PC-3 (cell line): ENCODE measurements at regions not wholly inside any gene's neighbourhood (a gene's known extent, or its start where the extent isn't known, plus 50 kb on each side); places are given as distances from the start of the nearest gene placed in this dataset.

ENCODE experiments used
- ATAC-seq: fragments of 200-7000 bp; cut with Tn5 transposase; 2 replicates; pipeline ENCODE4 v1.9.1; 2020; ENCODE audit warnings: mild to moderate bottlenecking, moderate library complexity
- BruUV-seq: library from RNA; stranded (reverse); fragments of 400-500 nt; replicated peaks from 2 replicates; lab custom pipeline; 2021; lab: Mats Ljungman, UMichigan
- CTCF ChIA-PET: fragments of 300-600 bp; sonication (Branson Sonifier 250); formaldehyde crosslinking; loops from one replicate; lab custom pipeline; 2022; ENCODE audit warnings: antibody characterized with exemption; lab: Charles Lee
- POLR2A ChIA-PET: fragments of 300-600 bp; sonication (Branson Sonifier 250); formaldehyde crosslinking; loops from one replicate; lab custom pipeline; 2022; ENCODE audit warnings: antibody characterized with exemption; ENCODE audit not compliant: unreplicated experiment; lab: Charles Lee
- DNase-seq: peaks from one replicate; pipeline ENCODE4 v3.0.0-alpha.2; 2015
- H2AFZ ChIP-seq: fragments of 300-600 bp; sonication (generic); 2 replicates; pipeline ENCODE4 v1.6.0; 2016; ENCODE audit warnings: antibody characterized with exemption, low read length
- H3F3A ChIP-seq: fragments of 300-600 bp; sonication (generic); one replicate; pipeline ENCODE4 v1.6.0; 2017; ENCODE audit warnings: antibody characterized with exemption, low read length, control low read depth, mild to moderate bottlenecking; ENCODE audit not compliant: unreplicated experiment
- H3K27ac ChIP-seq: fragments of 300-600 bp; sonication (generic); 2 replicates; pipeline ENCODE4 v1.5.1; 2016; ENCODE audit warnings: mild to moderate bottlenecking, low read length
- H3K27me3 ChIP-seq: fragments of 300-600 bp; sonication (generic); 2 replicates; pipeline ENCODE4 v1.6.1; 2016; ENCODE audit warnings: low read length, mixed read lengths
- H3K36me3 ChIP-seq: fragments of 300-600 bp; sonication (generic); 2 replicates; pipeline ENCODE4 v1.6.1; 2016; ENCODE audit warnings: low read depth, mixed run types, low read length, mixed read lengths
- H3K4me1 ChIP-seq: fragments of 300-600 bp; sonication (generic); 2 replicates; pipeline ENCODE4 v1.5.1; 2016; ENCODE audit warnings: low read length; ENCODE audit not compliant: insufficient read depth
- H3K4me2 ChIP-seq: fragments of 300-600 bp; sonication (generic); 2 replicates; pipeline ENCODE4 v1.6.0; 2016; ENCODE audit warnings: low read length
- H3K4me3 ChIP-seq: fragments of 300-600 bp; sonication (generic); 2 replicates; pipeline ENCODE4 v1.5.1; 2016; ENCODE audit warnings: mild to moderate bottlenecking, low read length, mixed read lengths
- H3K79me2 ChIP-seq: fragments of 300-600 bp; sonication (generic); 2 replicates; pipeline ENCODE4 v1.6.1; 2017; ENCODE audit warnings: low read length, mixed read lengths
- H3K9ac ChIP-seq: fragments of 300-600 bp; sonication (generic); 2 replicates; pipeline ENCODE4 v1.6.0; 2016; ENCODE audit warnings: mild to moderate bottlenecking, low read length
- H3K9me2 ChIP-seq: fragments of 300-600 bp; sonication (generic); replicated peaks from 2 replicates; pipeline ENCODE4 v1.6.1; 2016; ENCODE audit warnings: mixed run types, low read length, mixed read lengths
- H3K9me3 ChIP-seq: fragments of 300-600 bp; sonication (generic); 2 replicates; pipeline ENCODE4 v1.6.1; 2016; ENCODE audit warnings: low read length, mixed read lengths
- H4K20me1 ChIP-seq: fragments of 300-600 bp; sonication (generic); 2 replicates; pipeline ENCODE4 v1.6.1; 2016; ENCODE audit warnings: low read length, mixed read lengths
- CTCF ChIP-seq: fragments of 300-600 bp; sonication (generic); conservative IDR thresholded peaks from 2 replicates; pipeline ENCODE4 v1.5.1; 2017; ENCODE audit warnings: antibody characterized with exemption, low read depth, mild to moderate bottlenecking, low read length
- EZH2 ChIP-seq: fragments of 300-600 bp; sonication (generic); IDR thresholded peaks from one replicate; pipeline ENCODE4 v1.6.1; 2017; ENCODE audit warnings: antibody characterized with exemption, mild to moderate bottlenecking, low read length; ENCODE audit not compliant: unreplicated experiment
- EZH2phosphoT487 ChIP-seq: fragments of 300-600 bp; sonication (generic); IDR thresholded peaks from 2 replicates; pipeline ENCODE4 v1.6.1; 2018; ENCODE audit warnings: mild to moderate bottlenecking, antibody characterized with exemption, low read length, borderline replicate concordance
- intact Hi-C: fragments of 100-400 bp; cut with micrococcal nuclease; formaldehyde crosslinking; loops from 2 replicates; pipeline ENCODE4 v1.9.0; 2023

GRCh38 chr5:92704590-92704989 lies 876.4 kb downstream of the NR2F1-AS1 start:
- DNase-seq (no peak), ATAC-seq (no peak)
- Histone ChIP-seq H3K4me1 (peaks cover 4% of the 10 kb centered on the region; the same call in 1 of the 2 replicates), H3F3A (no peaks in the 10 kb centered on the region), H3K9me3 (no peaks in the 10 kb centered on the region), H3K9me2 (no peaks in the 10 kb centered on the region), H3K27ac (no peak overlapping the region), H3K9ac (no peak overlapping the region), H4K20me1 (no peaks in the 10 kb centered on the region), H3K79me2 (no peaks in the 10 kb centered on the region), H3K4me3 (no peak overlapping the region), H3K36me3 (no peaks in the 10 kb centered on the region), H3K27me3 (no peaks in the 10 kb centered on the region), H2AFZ (no peak overlapping the region), H3K4me2 (no peak overlapping the region)
- intact Hi-C loops: no loop called here
- ChIA-PET POLR2A (no interaction called here), CTCF (no interaction called here)
- no TSS peak for BruUV-seq
- TF ChIP-seq EZH2 (no peak), EZH2phosphoT487 (no peak), CTCF (no peak)

- H3K36me3 ChIP-seq: no peaks in the 10 kb centered on the region
- intact Hi-C loops: no loop called here
These were observed 877.0 kb downstream of the NR2F1-AS1 start for GRCh38 chr5:92703976-92704375.

More at GRCh38 chr5:92703976-92704375, 877.0 kb downstream of the NR2F1-AS1 start:
- H3K27me3 ChIP-seq: no peaks in the 10 kb centered on the region
- no TSS peak for BruUV-seq
- no peak overlapping the region for H3K27ac ChIP-seq
- H3K4me1 ChIP-seq: peaks cover 4% of the 10 kb centered on the region; the same call in 1 of the 2 replicates
- no peaks in the 10 kb centered on the region for H3K9me3 ChIP-seq
- TF ChIP-seq EZH2 (no peak), CTCF (no peak), EZH2phosphoT487 (no peak)
- DNase-seq (no peak), ATAC-seq (no peak)
- H3K9ac ChIP-seq: no peak overlapping the region
- no peaks in the 10 kb centered on the region for H3F3A ChIP-seq
- no peaks in the 10 kb centered on the region for H3K9me2 ChIP-seq
- POLR2A ChIA-PET: no interaction called here
- H4K20me1 ChIP-seq: no peaks in the 10 kb centered on the region
- no peak overlapping the region for H3K4me2 ChIP-seq
- H2AFZ ChIP-seq: no peak overlapping the region
- CTCF ChIA-PET: interaction anchor here (0.6 kb wide), 2 partner anchors 16 to 1085 kb away, joined by 3 read pairs; no protein-coding TSS in a partner anchor
- H3K4me3 ChIP-seq: no peak overlapping the region
- H3K79me2 ChIP-seq: no peaks in the 10 kb centered on the region
